ENCODE measurements at regions not wholly inside any gene's neighbourhood (a gene's known extent, or its start where the extent isn't known, plus 50 kb on each side); places are given as distances from the start of the nearest gene placed in this dataset.
"Not testable (repeated sequence)": the region's sequence is repeated elsewhere in the genome, so short reads cannot be mapped to it uniquely, and the experiment has no call there.

DNA sequence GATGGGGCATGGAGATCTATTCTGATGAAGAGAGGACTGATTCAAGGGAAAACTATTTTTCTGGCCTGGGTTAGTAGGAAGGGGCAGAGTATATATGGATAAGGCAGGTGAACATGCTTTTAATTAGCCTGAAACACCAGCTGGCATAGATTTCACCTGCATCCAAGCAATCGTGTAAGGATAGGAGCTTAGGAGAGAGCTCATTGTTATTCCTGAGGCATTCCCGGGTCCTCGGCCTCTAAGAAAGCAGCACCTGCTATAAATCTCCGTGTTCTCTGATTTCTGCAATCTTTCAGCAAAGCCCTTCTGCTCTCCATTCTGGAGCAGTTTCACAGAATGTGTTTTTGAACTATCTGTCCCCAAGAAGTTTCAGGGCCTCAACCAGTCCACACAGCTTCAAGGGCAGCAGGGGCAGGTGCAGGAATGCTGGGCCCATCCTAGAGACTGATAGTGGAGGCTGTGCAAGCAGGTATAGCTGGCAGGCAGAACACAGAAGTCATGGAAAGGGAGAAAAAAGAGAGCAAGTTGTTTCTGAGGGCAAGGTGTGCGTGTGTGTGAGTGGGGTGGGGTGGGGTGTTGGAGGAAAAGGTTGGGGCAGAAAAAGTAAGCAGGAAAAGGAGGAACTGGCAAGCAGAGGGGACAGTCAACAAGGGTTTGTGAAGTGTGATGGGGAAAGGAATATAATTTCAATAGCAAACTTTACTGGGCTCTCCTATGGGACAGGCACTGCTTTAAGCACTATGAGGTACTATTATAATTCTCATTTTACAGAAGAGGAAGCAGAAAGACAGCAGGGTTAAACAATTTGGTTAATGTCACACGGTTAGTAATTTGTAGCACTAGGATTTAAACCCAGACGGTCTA is 203.7 kb upstream of the SSTR1 start:
- ATAC-seq = no peak
- intact Hi-C loops (cut with micrococcal nuclease) = no loop called here

GRCh38 chr14:38004610-38004879 is 203.2 kb upstream of the SSTR1 start:
- ATAC-seq (no peak), DNase-seq (no peak)
- intact Hi-C loops (cut with micrococcal nuclease) = no loop called here

More for the DNA sequence above, 203.7 kb upstream of the SSTR1 start:
- no peak for DNase-seq

GRCh38 chr14:38011156-38011555 is 196.5 kb upstream of the SSTR1 start:
- DNase-seq; ATAC-seq; intact Hi-C loops (cut with micrococcal nuclease): not testable (repeated sequence)

- intact Hi-C loops (cut with micrococcal nuclease) = no loop called here
- ATAC-seq (no peak), DNase-seq (no peak)
Measured at GRCh38 chr14:38012056-38012455, 195.6 kb upstream of the SSTR1 start.

GRCh38 chr14:38016497-38016896 is 191.2 kb upstream of the SSTR1 start:
- ATAC-seq (no peak), DNase-seq (no peak)
- intact Hi-C loops (cut with micrococcal nuclease) = no loop called here

GRCh38 chr14:38021861-38022260 is 185.8 kb upstream of the SSTR1 start:
- intact Hi-C loops (cut with micrococcal nuclease) = no loop called here
- ATAC-seq (no peak), DNase-seq (no peak)

DNA sequence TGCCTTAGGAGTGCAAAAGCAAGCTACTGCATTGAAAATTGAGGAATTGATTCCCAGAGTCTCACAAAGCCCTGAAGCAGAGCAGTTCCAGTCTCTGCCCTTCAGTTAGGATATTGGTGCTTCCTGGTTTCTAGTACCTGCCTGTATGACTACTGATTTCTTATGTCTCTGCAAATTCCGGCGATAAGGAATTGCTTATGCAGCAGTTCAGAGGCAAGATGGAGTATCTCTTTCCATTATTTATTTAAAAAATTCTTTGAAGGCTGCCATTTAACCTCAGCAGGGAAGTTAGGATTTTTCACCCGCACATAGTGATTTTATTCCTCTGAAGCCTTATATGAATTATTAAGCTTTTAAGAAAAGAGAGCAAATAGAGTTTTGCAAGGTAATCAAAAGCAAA is 184.9 kb upstream of the SSTR1 start:
- intact Hi-C loops (cut with micrococcal nuclease) = no loop called here
- ATAC-seq (no peak), DNase-seq (no peak)

DNA sequence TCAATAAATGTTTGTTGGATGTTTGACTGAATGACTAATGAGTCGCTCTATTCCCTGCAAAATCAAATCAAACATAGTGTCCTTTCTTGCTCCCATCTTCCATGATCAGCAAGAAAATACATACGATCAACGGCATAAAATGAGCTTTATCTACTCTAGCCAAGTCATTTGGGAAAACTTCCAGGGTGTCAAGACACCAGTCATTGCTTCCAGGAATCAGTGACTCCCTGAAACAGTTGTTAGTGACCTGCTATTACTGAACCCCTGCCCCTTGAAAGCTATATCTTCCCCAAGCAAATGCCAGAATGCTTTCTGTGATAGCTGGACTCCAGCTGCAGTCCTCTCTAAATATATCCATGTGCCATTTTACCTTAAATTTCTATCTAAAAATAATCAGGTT is 169.5 kb upstream of the SSTR1 start:
- no peak for ATAC-seq
- intact Hi-C loops (cut with micrococcal nuclease) = no loop called here
- DNase-seq = no peak

DNA sequence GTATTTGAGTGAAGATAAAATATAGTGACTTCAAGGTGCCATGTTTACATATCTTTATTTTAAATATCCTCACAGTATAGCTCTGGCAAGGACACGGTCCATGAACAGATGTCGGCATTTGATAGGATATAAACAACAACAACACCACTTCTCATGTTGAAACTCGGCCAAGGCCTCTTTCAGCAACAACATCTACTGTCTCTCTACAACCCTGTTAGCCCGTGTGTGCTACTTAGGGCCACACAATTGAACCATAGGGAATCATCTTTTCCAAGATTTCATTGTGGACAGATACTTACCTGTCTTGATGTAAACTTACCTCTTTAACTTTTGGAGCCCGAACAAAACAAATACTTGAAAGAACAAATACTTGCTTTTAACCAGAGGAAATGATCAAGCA is 168.7 kb upstream of the SSTR1 start:
- intact Hi-C loops (cut with micrococcal nuclease) = no loop called here
- no peak for ATAC-seq
- no peak for DNase-seq

DNA sequence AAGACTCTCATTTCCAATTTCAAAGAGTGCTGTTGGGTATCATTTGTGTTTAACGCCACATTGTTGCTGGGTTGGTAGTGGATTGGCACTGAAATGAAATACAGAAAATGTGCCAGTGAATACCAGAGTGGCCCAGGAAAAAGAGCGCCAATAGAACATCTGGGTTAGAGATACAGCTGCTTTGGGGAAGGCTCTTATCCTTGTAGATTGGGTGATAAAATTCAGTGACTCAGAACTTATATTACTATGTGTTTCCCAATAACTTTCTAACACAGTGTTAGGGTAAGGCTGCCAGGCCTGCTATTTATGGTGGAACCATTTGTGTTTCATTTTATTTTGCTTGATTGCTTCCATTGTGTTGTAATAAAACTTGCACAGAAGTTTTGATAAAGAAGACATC is 168.2 kb upstream of the SSTR1 start:
- intact Hi-C loops (cut with micrococcal nuclease) = no loop called here
- ATAC-seq (no peak), DNase-seq (no peak)

DNA sequence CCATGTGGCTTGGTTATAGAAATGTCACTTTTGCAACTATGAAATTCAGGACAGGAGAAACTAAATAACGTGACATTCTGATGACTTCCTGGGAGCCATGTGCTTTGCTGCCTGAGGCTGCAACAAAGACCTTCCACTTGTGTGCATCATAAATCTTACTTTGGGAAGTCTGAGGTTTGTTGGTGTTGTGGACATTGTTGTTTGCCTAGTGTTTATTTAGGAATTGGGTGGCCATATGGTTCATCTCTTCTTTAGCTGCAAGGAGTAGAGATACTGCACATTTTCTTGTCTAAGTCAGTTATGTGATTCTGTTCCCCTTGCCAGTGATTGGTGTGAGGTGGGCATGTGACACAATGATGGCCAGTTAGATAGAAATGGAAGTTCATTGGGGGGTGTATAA is 167.3 kb upstream of the SSTR1 start:
- DNase-seq (no peak), ATAC-seq (no peak)
- intact Hi-C loops (cut with micrococcal nuclease) = no loop called here

- DNase-seq (no peak), ATAC-seq (no peak)
- intact Hi-C loops (cut with micrococcal nuclease) = no loop called here
Measured at GRCh38 chr14:38042322-38042721, 165.4 kb upstream of the SSTR1 start.

DNA sequence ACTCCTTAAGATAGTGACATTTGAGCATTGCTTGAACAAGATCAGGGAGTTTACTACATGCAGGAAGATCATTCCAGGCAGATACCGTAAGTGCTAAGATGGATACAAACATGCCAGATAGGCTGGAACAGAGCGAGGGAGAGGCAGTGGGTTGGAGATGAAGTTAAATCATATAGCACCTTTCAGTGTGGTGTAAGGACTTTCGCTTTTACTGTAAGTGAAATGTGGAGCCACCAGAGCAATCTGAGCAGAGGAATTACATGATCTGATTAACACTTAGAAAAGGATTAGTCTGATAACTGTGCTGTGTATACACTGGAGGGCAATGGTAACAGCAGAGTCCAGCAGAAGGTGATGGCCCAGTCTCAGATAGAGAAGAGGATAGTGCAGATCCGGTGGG is 163.0 kb upstream of the SSTR1 start:
- ATAC-seq = no peak
- no peak for DNase-seq

GRCh38 chr14:38045461-38045860 is 162.2 kb upstream of the SSTR1 start:
- intact Hi-C loops (cut with micrococcal nuclease) = no loop called here
- no peak for DNase-seq
- ATAC-seq = no peak

More for the DNA sequence above, 163.0 kb upstream of the SSTR1 start:
- intact Hi-C loops (cut with micrococcal nuclease) = no loop called here

GRCh38 chr14:38046160-38046559 is 161.5 kb upstream of the SSTR1 start:
- intact Hi-C loops (cut with micrococcal nuclease) = no loop called here
- ATAC-seq (no peak), DNase-seq (no peak)

- intact Hi-C loops (cut with micrococcal nuclease) = no loop called here
- no peak for ATAC-seq
- no peak for DNase-seq
Measured at GRCh38 chr14:38047195-38047902, 160.4 kb upstream of the SSTR1 start.

DNA sequence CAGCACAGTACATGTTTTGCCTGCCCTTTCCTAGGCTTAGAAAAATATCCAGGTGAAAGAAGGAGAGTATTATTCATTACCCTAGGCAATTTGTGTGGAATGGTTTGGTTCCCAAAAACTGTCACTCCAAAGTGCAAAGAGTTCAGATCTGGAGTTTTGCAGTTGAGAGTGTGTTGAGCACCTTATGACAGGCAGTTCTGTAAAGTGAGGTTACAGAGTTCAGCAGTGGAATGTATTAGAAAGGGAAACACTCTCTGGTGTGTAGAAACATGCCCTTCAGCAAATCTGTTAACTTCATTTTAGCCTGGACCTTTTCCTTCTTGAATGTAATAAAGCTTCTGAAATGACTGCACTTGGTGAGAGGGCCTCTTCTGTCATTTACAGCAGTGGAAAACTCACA is 154.0 kb upstream of the SSTR1 start:
- no peak for DNase-seq
- no peak for ATAC-seq
- intact Hi-C loops (cut with micrococcal nuclease) = no loop called here

- DNase-seq = no peak
- intact Hi-C loops (cut with micrococcal nuclease) = no loop called here
- no peak for ATAC-seq
Measured at GRCh38 chr14:38056270-38056669, 151.4 kb upstream of the SSTR1 start.

DNA sequence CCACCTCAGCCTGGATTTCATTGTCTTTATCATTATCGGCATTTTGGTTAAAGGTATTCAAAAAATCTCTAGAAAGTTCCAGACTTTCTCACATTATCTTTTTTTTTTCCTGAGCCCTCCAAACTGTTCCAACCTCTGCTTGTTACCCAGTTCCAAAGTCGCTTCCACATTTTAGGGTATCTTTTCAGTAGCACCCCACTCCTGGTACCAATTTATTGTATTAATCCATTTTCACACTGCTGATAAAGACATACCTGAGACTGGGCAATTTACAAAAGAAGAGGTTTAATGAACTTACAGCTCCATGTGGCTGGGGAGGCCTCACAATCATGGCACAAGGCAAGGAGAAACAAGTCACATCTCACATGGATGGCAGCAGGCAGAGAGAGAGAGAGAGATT is 145.5 kb upstream of the SSTR1 start:
- ATAC-seq; intact Hi-C loops (cut with micrococcal nuclease); DNase-seq: not testable (repeated sequence)

- ATAC-seq = no peak
- no peak for DNase-seq
- intact Hi-C loops (cut with micrococcal nuclease) = no loop called here
Measured at GRCh38 chr14:38063711-38064320, 143.9 kb upstream of the SSTR1 start.

Measured in left ventricle myocardium superior (tissue), 1 donor.